H1 (cell line): ENCODE measurements at regions not wholly inside any gene's neighbourhood (a gene's known extent, or its start where the extent isn't known, plus 50 kb on each side); places are given as distances from the start of the nearest gene placed in this dataset.

Experiments
- CTCF ChIA-PET: fragments of 300-600 bp; sonication (Branson Sonifier 250); formaldehyde crosslinking; loops from one replicate; lab custom pipeline; 2021; ENCODE audit not compliant: partially characterized antibody; lab: Charles Lee
- POLR2A ChIA-PET: fragments of 300-600 bp; sonication (Branson Sonifier 250); formaldehyde crosslinking; loops from one replicate; lab custom pipeline; 2021; ENCODE audit warnings: inconsistent platforms; ENCODE audit not compliant: partially characterized antibody; lab: Charles Lee
- DNase-seq, 2 experiments: peaks; one replicate each; pipeline versions ENCODE4 v3.0.0 to v3.0.0-alpha.2; 2010 to 2022; ENCODE audit warnings: low spot score in 2 of 2, low read depth in 1 of 2, mixed read lengths in 1 of 2
- FAIRE-seq: peaks from 2 replicates; lab custom pipeline; 2011; peaks lifted over from hg19 to GRCh38; lab: Jason Lieb, UNC
- H2AFZ ChIP-seq: 2 replicates; pipeline ENCODE4 v1.8.1; 2012; ENCODE audit warnings: low read length, inconsistent platforms
- H2AK5ac ChIP-seq: 2 replicates; pipeline ENCODE4 v1.6.1; 2013; ENCODE audit warnings: low read depth, low read length
- H2BK120ac ChIP-seq: replicated peaks from 2 replicates; pipeline ENCODE3; 2013; ENCODE audit warnings: low read depth, low read length, inconsistent platforms
- H2BK12ac ChIP-seq: 2 replicates; pipeline ENCODE4 v1.6.1; 2013; ENCODE audit warnings: low read depth, low read length
- H2BK15ac ChIP-seq: 2 replicates; pipeline ENCODE4 v1.6.1; 2013; ENCODE audit warnings: low read length
- H2BK20ac ChIP-seq: 2 replicates; pipeline ENCODE4 v1.6.1; 2013; ENCODE audit warnings: low read length
- H2BK5ac ChIP-seq: 2 replicates; pipeline ENCODE4 v1.6.1; 2013; ENCODE audit warnings: low read depth, low read length
- H3K14ac ChIP-seq: 2 replicates; pipeline ENCODE4 v1.6.1; 2013; ENCODE audit warnings: inconsistent platforms; ENCODE audit not compliant: insufficient read length
- H3K18ac ChIP-seq: 2 replicates; pipeline ENCODE4 v1.6.1; 2013; ENCODE audit warnings: low read length; ENCODE audit errors: extremely low read depth
- H3K23ac ChIP-seq: 2 replicates; pipeline ENCODE4 v1.6.1; 2013; ENCODE audit warnings: inconsistent platforms; ENCODE audit not compliant: insufficient read length
- H3K23me2 ChIP-seq: 2 replicates; pipeline ENCODE4 v1.6.1; 2013; ENCODE audit warnings: low read depth, low read length
- H3K27ac ChIP-seq: 2 replicates; pipeline ENCODE4 v1.6.1; 2011; ENCODE audit warnings: low read depth, low read length, inconsistent platforms
- H3K27me3 ChIP-seq, 4 experiments: replicated peaks in 1 of 4; 1 replicate in 1 of 4; 2 replicates in 3 of 4; pipeline versions ENCODE4 v1.6.1 to v1.8.1; 2011 to 2013; ENCODE audit warnings: low read length in 3 of 4, mild to moderate bottlenecking in 3 of 4, inconsistent platforms in 2 of 4, mixed read lengths in 2 of 4, moderate library complexity in 1 of 4; ENCODE audit not compliant: control insufficient read depth in 3 of 4, insufficient read depth in 3 of 4; ENCODE audit errors: extremely low read depth in 1 of 4
- H3K36me3 ChIP-seq, 4 experiments: 2 replicates each; pipeline versions ENCODE4 v1.6.1 to v1.8.1; 2011 to 2013; ENCODE audit warnings: mild to moderate bottlenecking in 4 of 4, low read length in 3 of 4, moderate library complexity in 2 of 4, control low read depth in 1 of 4, inconsistent platforms in 1 of 4; ENCODE audit not compliant: insufficient read depth in 4 of 4, control insufficient read depth in 2 of 4
- H3K4ac ChIP-seq: replicated peaks from 2 replicates; pipeline ENCODE3; 2013; ENCODE audit warnings: low read length, low read depth, mixed read lengths, inconsistent platforms; ENCODE audit not compliant: insufficient read length
- H3K4me1 ChIP-seq, 4 experiments: replicated peaks in 1 of 4; 1 replicate in 1 of 4; 2 replicates in 3 of 4; pipeline versions ENCODE4 v1.6.1 to v1.8.1; 2011 to 2013; ENCODE audit warnings: low read length in 3 of 4, inconsistent platforms in 2 of 4, mixed read lengths in 1 of 4; ENCODE audit not compliant: insufficient read depth in 4 of 4, control insufficient read depth in 3 of 4
- H3K4me2 ChIP-seq, 2 experiments: 2 replicates each; pipeline versions ENCODE4 v1.6.1 to v1.8.1; 2011 to 2013; ENCODE audit warnings: low read depth in 2 of 2, low read length in 2 of 2, control low read depth in 1 of 2, inconsistent platforms in 1 of 2, mild to moderate bottlenecking in 1 of 2; ENCODE audit not compliant: insufficient read depth in 1 of 2
- H3K4me3 ChIP-seq, 4 experiments: fragments of 200-600, 300-600 bp in 1 of 4; sonication (generic), shearing (Covaris generic), sonication (Bioruptor Twin) in 1 of 4; 2 replicates each; pipeline versions ENCODE4 v1.5.1 to v1.8.1; 2011 to 2016; ENCODE audit warnings: low read length in 4 of 4, low read depth in 3 of 4, control low read depth in 2 of 4, inconsistent platforms in 2 of 4, mild to moderate bottlenecking in 2 of 4, mixed read lengths in 1 of 4, moderate library complexity in 1 of 4; ENCODE audit not compliant: insufficient read depth in 2 of 4; ENCODE audit errors: extremely low read depth in 1 of 4
- H3K56ac ChIP-seq: replicated peaks from 2 replicates; pipeline ENCODE3; 2013; ENCODE audit warnings: low read depth, mild to moderate bottlenecking, mixed read lengths, low read length, inconsistent platforms; ENCODE audit not compliant: insufficient read length
- H3K79me1 ChIP-seq: 2 replicates; pipeline ENCODE4 v1.6.1; 2013; ENCODE audit warnings: low read depth, low read length, control low read depth
- H3K79me2 ChIP-seq, 2 experiments: 2 replicates each; pipeline versions ENCODE4 v1.6.1 to v1.8.1; 2012 to 2013; ENCODE audit warnings: low read length in 2 of 2, mild to moderate bottlenecking in 2 of 2, inconsistent platforms in 1 of 2; ENCODE audit not compliant: insufficient read depth in 2 of 2, control insufficient read depth in 1 of 2
- H3K9ac ChIP-seq, 4 experiments: replicated peaks in 1 of 4; 1 replicate in 1 of 4; 2 replicates in 3 of 4; pipeline versions ENCODE4 v1.6.1 to v1.8.1; 2011 to 2013; ENCODE audit warnings: low read depth in 3 of 4, low read length in 3 of 4, control low read depth in 2 of 4, mild to moderate bottlenecking in 2 of 4, moderate library complexity in 2 of 4, inconsistent platforms in 1 of 4; ENCODE audit errors: extremely low read depth in 1 of 4
- H3K9me3 ChIP-seq, 2 experiments: 2 replicates each; pipeline versions ENCODE4 v1.6.1 to v1.8.1; 2012 to 2013; ENCODE audit warnings: mild to moderate bottlenecking in 2 of 2, moderate library complexity in 2 of 2, control low read depth in 1 of 2, inconsistent platforms in 1 of 2, low read depth in 1 of 2, low read length in 1 of 2, mixed read lengths in 1 of 2; ENCODE audit not compliant: insufficient read depth in 2 of 2
- H4K20me1 ChIP-seq, 2 experiments: replicated peaks in 1 of 2; 2 replicates each; pipeline versions ENCODE3 to v1.8.1; 2011 to 2013; ENCODE audit warnings: inconsistent platforms in 2 of 2, low read length in 2 of 2, mild to moderate bottlenecking in 1 of 2; ENCODE audit not compliant: insufficient read depth in 2 of 2, control insufficient read depth in 1 of 2
- H4K5ac ChIP-seq: 2 replicates; pipeline ENCODE4 v1.6.1; 2013; ENCODE audit warnings: low read length, low read depth, mixed read lengths, inconsistent platforms; ENCODE audit not compliant: insufficient read length
- H4K8ac ChIP-seq: 2 replicates; pipeline ENCODE4 v1.8.0; 2013; ENCODE audit warnings: mild to moderate bottlenecking, moderate library complexity, low read length, inconsistent platforms; ENCODE audit not compliant: insufficient read depth; ENCODE audit errors: extremely low read depth
- H4K91ac ChIP-seq: replicated peaks from 2 replicates; pipeline ENCODE3; 2013; ENCODE audit warnings: low read length, mixed read lengths, inconsistent platforms; ENCODE audit not compliant: insufficient read length
- FOSL1 ChIP-seq: IDR thresholded peaks from 2 replicates; pipeline ENCODE4 v1.6.1; 2011; ENCODE audit warnings: mild to moderate bottlenecking, low read depth, low read length, moderate library complexity; ENCODE audit not compliant: insufficient read depth
- JUND ChIP-seq: IDR thresholded peaks from 2 replicates; pipeline ENCODE4 v1.6.1; 2011; ENCODE audit warnings: mild to moderate bottlenecking, improper control_type of control experiment, low read length
- KDM1A ChIP-seq: fragments of 200-600, 300-600 bp; sonication (generic); IDR thresholded peaks from 2 replicates; pipeline ENCODE4 v1.7.1; 2016; ENCODE audit warnings: mild to moderate bottlenecking, low read length, borderline replicate concordance
- NANOG ChIP-seq: IDR thresholded peaks from 2 replicates; pipeline ENCODE4 v1.6.1; 2011; ENCODE audit warnings: low read length, low read depth, mild to moderate bottlenecking, inconsistent platforms; ENCODE audit not compliant: insufficient read depth, poor library complexity, severe bottlenecking
- WGBS, 2 experiments: shearing (Covaris generic) in 1 of 2; methylation state at CpG; one replicate each; pipeline versions ENCODE4 v1.1.6 to v1.1.7; 2013 to 2015; ENCODE audit warnings: low lambda C conversion rate in 2 of 2, mixed read lengths in 2 of 2, inconsistent platforms in 1 of 2, low coverage in 1 of 2, missing lambda C conversion rate in 1 of 2; ENCODE audit not compliant: insufficient replicate concordance in 2 of 2, insufficient coverage in 1 of 2, insufficient read length in 1 of 2; ENCODE audit errors: extremely low coverage in 1 of 2, missing lambda C conversion rate in 1 of 2; 5-methylcytosine and 5-hydroxymethylcytosine counted together

DNA sequence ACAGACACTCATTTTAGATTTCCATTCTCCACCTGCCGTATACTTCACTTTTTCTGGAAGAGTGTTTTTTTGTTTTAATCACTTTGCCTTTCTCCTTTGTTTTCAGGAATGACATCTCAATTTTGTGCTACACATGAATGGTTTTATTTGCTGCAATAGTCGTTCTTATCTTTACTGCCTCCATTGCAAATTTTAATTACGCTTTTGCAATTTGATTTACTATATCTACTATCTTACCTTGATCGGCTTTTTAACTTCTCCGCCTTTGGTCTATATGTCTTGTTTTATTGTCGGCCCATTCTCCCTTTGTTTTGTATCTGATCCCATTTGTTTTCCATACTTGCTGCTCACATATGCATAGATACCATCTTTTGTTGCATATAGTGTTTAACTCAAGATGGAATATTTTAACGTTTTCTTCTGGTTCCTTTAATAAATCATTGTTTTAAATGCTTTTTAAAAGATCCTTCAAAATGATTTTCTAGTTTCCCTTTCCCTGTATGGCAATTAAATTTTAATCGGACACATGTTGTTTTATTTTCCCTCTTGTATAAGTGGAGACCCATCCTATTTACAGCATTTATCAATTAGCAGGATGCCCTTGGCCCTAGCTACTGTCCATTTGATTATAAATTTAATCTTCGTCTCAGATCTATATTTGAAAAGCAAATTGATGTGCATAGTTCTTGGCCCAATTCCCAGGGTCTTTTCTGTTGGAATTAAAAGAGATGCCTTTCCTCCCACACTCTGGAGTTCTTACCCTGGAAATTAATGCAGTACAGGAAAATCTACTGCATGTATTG is 97.2 kb upstream of the CNTN4 start:
- no peaks in the 10 kb centered on the region for H3K23me2 ChIP-seq
- H3K18ac ChIP-seq: no peak overlapping the region
- no peak overlapping the region for H2BK5ac ChIP-seq
- no peak overlapping the region for H4K91ac ChIP-seq
- POLR2A ChIA-PET: no interaction called here
- H4K20me1 ChIP-seq: no peaks in the 10 kb centered on the region
- DNase-seq: no peak
- no peaks in the 10 kb centered on the region for H3K4me1 ChIP-seq
- no peaks in the 10 kb centered on the region for H3K9me3 ChIP-seq
- H4K8ac ChIP-seq: no peak overlapping the region
- no peak overlapping the region for H2AK5ac ChIP-seq
- no peaks in the 10 kb centered on the region for H3K36me3 ChIP-seq
- no peak overlapping the region for H3K4me2 ChIP-seq
- H3K4me3 ChIP-seq: no peak overlapping the region
- no peak overlapping the region for H3K23ac ChIP-seq
- CTCF ChIA-PET: interaction anchor here (1.0 kb wide), 1 partner anchor 26 kb away, joined by 3 read pairs; no protein-coding TSS in a partner anchor
- WGBS, 2 experiments: 91% methylated on average over 9 of the region's 9 CpGs; no CpG with 5 or more reads in 1 of the 2 experiments
- no peak overlapping the region for H2BK120ac ChIP-seq
- H2BK15ac ChIP-seq: no peak overlapping the region
- H3K27me3 ChIP-seq: no peaks in the 10 kb centered on the region
- FAIRE-seq: no peak
- H3K56ac ChIP-seq: no peak overlapping the region
- no peak overlapping the region for H2AFZ ChIP-seq
- H3K79me2 ChIP-seq: no peaks in the 10 kb centered on the region
- H4K5ac ChIP-seq: no peak overlapping the region
- H3K4ac ChIP-seq: no peak overlapping the region
- H3K14ac ChIP-seq: no peak overlapping the region
- no peaks in the 10 kb centered on the region for H3K79me1 ChIP-seq
- no peak overlapping the region for H3K27ac ChIP-seq
- no peak overlapping the region for H3K9ac ChIP-seq
- H2BK20ac ChIP-seq: no peak overlapping the region
- no peak overlapping the region for H2BK12ac ChIP-seq
- TF ChIP-seq NANOG (no peak), KDM1A (no peak), JUND (no peak), FOSL1 (no peak)
